Activated naive CD4-positive, alpha-beta T cell treated with Interleukin-2 at 50 U/mL for 16 hours (primary cell): ENCODE measurements at regions not wholly inside any gene's neighbourhood (a gene's known extent, or its start where the extent isn't known, plus 50 kb on each side); places are given as distances from the start of the nearest gene placed in this dataset.
"Not testable (repeated sequence)": the region's sequence is repeated elsewhere in the genome, so short reads cannot be mapped to it uniquely, and the experiment has no call there.

Experiments
- DNase-seq: peaks from one replicate; pipeline ENCODE4 v3.0.0-alpha.2; 2020

DNA sequence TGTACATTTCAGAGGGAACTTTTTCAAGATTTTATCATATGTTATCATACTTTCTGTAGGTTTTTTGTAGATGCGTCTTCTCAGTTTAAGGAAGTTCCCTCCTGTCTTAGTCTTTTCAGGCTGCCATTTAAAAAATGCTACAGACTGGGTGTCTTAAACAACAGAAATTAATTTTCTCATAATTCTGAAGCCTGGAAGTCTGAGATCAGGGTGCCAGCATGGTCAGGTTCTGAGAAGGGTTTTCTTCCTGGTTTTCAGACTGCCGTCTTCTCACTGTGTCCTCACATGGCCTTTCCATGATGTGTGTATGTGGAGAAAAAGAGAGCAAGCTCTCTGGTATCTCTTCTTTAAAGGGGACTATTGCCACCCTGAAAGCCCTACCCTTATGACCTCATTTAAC lies 189.9 kb upstream of the SOX2 start:
- DNase-seq: no peak

DNA sequence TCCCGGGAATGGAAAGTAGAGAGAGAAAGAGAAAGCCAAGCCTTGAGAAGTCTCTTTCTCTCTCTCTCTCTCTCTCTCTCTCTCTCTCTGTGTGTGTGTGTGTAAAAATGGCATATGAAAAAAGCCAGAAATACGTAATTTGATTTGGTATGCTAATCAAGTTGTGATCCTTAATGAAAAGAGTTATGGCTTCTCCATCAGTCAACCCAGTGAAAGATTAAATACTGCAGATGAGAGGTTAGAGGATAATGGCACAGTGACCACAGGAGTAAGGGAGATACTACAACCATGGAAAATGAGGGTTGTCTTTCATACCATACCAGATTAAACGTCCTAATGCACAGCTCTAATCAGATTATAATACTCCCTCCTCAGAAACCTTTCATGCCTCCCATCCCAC lies 193.5 kb upstream of the SOX2 start:
- DNase-seq: no peak

DNA sequence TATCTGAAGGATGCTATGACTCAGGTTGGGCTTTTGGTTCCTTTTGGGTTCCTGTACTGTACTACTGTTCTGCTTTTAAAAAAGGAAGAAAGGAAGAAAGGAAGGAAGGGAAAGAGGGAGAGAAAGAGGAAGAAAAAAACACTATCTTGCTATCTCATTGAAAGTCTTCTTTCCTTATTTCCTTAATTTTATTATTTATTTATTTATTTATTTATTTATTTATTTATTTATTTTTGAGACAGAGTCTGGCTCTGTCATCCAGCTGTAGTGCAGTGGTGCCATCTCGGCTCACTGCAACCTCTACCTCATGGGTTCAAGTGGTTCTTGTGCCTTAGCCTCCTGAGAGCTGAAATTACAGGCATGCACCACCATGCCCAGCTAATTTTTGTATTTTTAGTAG lies 198.9 kb upstream of the SOX2 start:
- DNase-seq: no peak

DNA sequence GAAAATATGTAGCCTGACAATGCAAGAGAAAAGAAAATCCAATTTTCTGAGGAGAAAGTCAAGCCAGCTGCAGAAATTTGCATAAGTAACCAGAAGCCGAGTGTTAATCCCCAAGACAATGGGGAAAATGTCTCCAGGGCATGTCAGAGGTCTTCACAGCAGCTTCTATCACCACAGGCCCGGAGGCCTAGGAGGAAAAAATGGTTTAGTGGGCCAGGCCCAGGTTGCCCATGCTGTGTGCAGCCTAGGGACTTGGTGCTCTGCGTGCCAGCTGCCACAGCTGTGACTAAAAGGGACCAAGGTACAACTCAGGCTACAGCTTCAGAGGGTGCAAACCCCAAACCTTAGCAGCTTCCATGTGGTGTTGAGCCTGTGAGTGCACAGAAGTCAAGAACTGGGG lies 201.2 kb upstream of the SOX2 start:
- DNase-seq: no peak

DNA sequence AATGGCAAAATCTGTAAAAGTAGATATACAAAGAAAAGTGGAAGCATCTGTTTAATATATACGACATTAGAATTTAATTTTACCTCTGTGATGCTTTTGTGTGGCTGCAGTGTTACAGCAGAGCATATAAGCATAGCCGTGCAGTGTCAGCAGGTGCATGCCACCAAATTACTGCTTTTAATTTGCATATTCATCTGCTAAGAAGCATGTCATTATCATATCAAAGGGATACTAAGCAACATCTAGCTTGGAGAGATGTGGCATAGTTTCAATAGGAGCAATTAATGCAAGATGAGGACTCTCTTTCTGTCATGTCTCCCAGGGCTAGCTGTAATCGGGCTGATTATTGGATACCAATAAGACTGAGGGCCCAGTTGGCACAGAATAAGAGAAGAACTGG lies 214.4 kb upstream of the SOX2 start:
- no peak for DNase-seq

DNA sequence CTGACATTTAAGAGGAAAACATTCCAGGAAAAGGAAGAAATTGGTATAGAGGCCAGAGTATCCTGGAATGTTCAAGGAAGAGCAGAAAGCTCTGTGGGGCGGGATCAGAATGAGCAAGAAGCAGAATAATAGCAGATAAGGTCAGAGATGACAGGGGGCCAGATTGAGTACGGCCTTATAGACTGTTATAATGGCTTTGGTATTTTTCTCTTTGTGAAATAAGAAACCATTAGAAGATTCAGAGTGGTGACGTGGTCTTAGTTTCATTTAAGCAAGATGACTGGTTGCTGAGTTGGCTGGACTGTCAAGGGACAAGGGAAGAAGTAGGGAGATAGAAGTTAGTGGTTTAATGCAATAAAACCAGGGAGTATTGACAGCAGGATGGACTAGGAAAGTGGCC lies 218.3 kb upstream of the SOX2 start:
- no peak for DNase-seq

DNA sequence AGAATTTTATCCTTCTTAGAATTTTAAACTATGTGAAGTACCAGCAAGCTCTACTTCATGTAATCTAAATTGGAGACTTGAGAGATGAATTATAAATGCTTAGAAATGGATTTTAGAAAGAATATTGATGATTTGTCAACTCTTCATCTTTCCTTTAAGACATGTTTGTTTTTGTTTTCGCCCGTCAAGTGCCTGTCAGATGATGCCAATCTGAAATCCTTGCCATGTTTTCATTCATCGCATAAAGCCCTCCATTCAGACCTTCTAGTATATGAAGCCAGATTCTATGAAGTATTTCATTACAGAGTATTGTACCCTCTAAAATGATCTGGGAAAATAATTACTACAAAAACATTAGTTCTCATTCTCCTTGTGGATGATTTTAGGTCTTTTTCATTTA lies 223.2 kb upstream of the SOX2 start:
- no peak for DNase-seq

DNA sequence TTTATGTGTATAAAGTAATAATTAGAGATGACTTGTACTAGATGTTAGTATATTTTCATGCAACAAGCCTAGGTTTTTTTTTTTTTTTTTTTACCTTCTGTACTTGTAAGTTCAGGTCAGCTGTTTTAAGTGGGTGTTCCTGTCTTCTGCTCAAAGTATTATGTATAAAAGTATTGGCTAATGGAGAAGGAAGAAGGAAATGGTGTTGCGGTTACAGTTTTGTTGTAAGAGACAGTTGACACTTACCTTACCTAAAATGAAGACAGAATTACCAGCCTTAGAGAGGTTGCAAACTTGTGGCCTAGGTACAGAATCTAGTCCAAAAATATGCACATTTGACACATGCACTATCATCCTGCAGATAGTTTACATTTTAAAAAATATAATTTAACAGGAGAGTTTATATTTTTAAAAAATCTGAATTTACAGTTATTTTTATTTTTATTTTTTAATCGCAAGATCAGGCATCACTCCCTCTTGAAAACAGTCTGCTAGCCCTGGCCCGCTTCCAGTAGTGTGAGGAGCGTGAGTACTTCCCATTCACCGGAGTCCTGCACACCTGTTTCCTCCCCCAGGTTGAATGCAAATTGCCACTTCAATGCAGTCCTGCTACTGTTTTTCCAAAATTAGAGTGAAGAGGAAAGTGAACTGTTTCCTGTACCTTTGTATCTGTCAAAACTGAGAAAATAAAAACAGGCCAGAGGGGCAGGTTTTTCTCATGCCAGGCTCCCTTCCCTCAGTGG lies 224.3 kb upstream of the SOX2 start:
- no peak for DNase-seq

DNA sequence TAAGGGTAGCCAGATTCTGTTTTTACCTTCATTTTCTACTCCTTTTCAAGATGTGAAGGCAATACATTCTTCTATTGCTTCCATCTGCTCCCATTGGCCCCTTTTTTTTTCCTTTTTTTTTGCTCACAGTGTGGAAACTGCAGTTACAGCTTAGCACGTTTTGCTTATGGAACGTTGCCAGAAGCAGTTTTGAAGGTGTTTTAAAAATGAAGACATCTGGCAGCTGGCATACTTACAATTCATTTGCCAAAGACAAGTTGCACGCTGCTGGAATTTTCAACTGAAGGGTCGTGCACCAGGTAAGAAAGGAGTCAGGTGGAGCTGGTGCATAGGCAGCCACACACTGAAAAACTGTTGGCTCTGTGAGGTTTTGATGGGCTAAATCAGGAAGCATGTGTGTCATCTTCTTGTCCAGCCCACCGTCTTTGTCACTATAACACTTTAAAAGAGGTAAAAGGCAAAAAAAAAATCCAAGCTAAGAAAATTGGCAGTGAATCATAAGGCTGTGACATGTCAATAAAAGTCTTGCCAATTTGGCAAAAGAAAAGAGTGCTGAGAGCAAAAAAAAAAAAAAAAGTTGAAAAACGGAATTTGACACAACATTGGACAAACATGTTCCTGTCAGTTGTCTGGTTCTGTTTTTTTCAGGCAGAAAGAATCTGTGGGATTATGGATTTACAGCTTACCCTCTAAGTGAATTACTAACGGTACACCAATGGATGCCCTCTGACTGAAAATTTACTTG lies 225.4 kb upstream of the SOX2 start:
- DNase-seq: no peak

DNA sequence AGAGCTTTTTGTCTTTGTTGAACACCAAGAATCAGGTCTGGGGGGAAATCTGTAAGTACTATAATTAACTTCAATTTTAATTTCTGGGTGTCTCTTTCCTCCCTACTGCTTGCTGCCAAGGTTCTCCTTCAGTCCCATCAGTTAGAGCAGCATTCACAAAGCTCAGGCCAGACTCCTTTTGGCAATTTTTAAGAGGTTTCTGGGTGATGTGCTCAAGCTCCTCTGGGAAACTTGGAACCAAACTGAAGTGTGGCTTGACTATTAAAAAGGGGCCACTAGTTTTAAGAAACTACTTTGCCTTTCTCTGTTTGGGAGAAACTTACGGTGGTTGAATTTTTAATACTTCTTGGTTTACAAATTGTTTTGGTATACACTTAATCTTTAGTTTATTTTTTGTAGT lies 227.7 kb upstream of the SOX2 start:
- DNase-seq: no peak

DNA sequence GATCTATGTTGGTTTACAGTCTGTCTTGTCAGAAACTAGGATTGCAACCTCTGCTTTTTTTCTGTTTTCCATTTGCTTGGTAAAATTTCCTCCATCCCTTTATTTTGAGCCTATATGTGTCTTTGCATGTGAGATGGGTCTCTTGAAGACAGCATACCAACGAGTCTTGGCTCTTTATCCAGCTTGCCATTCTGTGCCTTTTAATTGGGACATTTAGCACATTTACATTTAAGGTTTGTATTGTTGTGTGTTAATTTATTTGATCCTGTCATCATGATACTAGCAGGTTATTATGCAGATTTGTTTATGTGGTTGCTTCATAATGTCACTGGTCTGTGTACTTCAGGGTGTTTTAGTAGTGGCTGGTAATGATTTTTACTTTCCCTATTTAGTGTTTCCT lies 236.6 kb upstream of the SOX2 start:
- not testable (repeated sequence) for DNase-seq

DNA sequence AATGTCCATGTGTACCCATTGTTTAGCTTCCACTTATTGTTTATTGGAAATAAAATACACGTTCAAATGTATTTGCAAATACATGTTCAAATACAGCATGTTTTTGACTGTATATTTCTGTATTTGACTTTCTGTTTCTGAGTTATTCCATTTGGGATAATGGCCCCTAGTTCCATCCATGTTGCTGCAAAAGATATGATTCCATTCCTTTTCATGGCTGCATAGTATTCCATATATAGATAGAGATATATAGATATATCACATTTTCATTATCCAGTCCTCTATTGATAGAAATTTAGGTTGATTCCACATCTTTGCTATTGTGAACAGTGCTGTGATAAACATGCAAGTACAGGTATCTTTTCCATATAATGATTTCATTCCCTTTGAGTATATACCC lies 241.4 kb upstream of the SOX2 start:
- no peak for DNase-seq

DNA sequence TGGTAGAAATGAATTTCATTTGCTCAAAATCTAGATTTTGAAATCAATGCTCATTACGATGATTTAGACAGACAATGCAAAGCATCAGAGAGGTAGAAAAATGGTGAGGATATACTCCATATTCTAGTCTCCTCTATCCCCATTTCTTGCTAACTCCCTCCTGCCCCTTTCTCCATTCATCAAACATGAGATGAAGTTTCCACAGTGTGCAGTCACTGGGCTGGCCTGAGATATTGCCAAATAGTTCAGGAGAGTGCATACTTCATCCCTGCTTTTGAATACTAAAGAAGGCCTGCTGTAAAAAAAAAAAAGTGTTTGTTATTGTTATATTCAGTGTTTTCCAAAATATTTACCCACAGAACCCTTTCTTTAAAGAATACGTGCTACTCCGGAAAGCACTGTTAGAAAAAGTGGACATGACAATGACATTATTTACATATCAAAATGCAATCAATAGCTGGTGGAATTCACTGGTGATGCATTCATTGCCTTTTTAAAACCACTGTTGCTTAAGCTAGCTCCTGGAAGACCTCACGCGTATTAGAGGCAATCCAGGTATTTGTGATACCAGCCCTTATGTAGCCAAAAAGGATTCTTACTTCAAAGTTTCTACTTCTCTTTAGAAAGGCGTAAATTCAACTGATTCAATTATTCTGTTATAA lies 247.6 kb upstream of the SOX2 start:
- no peak for DNase-seq

DNA sequence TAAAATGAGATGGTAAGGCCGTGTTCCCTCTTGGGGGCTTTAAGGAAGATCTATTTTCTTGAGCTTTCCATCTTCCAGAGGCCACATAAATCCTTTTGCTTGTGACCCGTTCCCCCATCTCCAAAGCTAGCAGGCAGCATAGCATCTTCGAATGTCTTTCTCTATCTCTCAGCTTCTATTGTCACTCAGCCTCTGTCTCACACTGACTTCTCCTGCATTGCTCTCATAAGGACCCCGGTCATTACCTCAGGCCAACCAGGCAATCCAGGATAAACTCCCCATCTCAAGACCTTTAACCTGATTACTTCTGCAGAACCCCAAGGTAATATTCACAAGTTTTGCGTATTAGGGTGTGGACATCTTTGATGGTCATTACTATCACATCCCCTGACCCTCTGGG lies 250.3 kb upstream of the SOX2 start:
- DNase-seq: no peak

DNA sequence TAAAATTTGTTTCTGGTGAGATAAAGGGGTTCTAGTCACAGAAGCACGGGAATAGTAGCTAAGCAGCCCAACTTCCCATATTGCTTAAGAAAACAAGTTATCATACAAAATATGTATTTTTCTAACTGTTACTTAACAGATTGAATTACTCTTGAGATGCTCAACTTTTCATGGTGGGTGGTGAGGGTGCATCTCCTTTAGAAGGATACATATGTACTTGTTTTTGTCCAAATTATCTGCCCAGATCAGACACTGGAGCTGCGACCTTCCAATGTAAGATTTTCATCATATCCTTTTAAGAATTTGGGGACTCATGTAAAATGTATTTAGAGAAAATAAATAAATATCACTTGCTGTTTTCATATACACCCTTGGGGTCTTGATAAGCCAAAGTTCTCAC lies 252.2 kb upstream of the SOX2 start:
- no peak for DNase-seq

DNA sequence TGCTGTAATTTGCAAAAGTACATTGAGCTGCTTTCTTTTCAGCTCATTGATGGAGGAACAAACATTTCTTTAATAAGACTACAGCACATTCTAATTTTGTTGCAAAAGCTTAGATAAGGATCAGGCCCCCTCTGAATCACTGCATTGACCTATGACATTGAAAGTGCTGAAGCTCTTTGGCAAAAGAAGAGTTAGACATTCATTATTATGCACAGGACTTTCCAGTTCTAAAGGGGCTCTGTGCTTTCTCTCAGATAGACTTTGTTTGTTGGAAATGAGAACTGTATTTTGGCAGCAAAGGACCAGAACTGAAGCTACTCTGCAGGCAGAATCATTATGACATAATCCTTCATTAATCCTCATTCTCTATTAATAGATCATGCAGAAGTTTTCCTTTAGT lies 252.9 kb upstream of the SOX2 start:
- no peak for DNase-seq

DNA sequence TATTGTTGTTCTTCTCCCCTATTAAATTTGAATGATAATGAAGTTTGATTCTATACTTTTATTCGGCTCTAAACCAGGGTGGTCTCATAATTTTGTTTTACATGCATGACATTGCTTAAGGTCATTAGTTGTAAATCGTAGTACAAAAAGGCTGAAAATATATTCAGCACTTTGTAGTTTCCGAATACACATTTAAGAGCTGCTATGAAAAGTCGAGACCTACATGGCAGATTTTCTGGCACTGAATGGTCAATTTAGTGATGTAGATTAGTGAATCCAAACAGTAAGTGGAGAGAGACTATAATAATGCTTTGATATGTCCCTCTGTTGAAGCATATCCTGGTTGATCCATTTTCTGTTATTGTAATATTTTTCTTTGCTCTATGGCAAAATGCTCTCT lies 254.0 kb upstream of the SOX2 start:
- no peak for DNase-seq

DNA sequence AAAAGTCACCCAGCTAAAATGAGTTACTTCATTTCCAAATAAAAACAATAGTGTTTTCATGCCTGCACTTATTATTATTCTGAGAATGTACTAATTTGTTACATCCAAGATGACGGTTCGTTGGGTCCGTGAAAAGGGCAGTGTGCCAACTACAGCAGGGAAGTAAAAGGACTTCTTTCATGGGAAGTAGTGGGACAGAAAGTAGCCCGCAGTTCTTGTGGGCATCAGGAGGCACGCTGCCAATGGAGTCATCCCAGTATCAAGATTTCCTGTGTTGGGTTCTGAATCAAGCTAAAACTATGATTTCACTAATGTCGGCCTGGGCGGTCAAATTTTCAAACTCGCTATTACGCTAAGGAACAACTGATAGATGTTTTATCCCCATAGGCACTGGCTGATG lies 254.5 kb upstream of the SOX2 start:
- no peak for DNase-seq

DNA sequence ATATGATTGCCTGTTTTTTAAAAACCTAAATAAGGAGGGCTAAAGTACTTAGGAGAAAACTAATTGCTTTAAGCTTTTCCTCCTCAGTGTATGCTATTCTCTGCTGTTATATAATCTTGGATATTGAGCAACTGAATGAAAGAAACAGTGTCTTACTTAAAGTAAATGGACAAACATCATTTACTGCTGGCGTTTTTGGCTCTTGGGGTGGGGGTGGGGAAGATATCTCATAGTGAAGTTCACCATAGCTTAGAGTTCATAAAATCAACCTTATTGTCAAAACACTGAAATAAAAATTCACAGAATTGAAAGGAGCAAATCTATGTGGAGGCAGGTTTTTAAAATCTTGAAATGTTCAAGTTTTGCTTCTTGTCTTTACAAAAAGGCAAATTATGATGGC lies 256.4 kb upstream of the SOX2 start:
- no peak for DNase-seq

DNA sequence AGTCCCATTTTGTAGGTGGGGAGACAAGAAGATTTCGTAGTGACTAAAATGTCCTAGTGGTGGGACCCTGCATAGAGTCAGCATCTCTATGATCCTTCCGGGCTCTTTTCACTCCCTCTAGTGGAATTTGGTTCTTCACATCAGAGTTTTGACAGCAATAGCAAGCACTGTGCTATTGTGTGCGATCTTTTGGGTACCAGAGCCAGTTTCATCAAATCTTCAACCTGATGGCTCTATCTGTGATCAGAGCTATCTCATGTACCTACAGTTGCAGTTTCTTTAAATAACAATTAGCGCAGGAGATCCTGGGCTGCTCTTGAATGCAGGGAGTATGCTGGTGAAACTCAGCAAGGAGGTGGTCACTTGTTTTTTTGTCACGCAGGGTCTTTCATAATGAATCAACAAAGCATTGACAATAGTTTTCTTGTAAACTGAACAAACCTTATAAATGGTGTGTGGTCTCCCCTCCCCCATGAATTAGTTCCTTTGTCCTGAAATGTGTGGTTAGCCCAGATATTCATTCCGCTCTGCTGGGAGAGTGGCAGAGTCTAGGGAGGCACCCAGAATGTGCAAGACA lies 257.2 kb upstream of the SOX2 start:
- DNase-seq: no peak

DNA sequence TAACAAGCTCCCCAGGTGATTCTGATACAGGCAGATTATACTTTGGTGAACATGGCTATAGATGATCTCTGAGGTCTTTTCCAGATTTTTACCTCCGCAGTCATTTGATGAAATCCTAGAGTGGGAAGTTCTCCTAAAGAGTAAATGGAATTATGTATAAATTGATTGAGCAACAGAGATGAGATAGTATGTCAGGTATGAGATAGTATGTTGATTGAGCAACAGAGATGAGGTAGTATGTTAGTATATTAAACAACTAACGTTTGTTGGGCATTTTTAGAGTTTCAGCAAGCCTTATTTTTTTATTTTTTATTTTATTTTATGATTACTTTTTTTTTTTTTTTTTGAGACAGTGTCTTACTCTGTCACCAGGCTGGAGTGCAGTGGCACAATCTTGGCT lies 265.0 kb upstream of the SOX2 start:
- no peak for DNase-seq

DNA sequence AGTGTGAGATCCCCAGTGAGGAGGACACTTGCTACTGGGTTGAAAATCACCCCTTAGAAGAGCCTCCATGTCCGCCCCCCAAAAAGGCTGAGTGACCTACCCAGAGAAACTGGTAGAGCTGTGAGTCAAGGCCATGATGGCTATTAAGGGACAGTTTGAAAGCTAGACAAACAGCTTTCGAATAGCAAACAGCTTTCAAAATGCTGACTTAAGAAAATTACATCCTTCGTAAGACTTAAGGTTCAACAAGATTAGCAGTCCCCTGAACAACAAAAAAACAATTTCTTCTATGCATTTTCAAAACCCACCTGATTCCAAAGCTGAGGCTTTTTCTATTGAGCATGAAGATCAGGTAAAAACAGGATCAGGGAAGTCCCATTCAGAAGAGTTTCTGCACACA lies 269.7 kb upstream of the SOX2 start:
- no peak for DNase-seq

DNA sequence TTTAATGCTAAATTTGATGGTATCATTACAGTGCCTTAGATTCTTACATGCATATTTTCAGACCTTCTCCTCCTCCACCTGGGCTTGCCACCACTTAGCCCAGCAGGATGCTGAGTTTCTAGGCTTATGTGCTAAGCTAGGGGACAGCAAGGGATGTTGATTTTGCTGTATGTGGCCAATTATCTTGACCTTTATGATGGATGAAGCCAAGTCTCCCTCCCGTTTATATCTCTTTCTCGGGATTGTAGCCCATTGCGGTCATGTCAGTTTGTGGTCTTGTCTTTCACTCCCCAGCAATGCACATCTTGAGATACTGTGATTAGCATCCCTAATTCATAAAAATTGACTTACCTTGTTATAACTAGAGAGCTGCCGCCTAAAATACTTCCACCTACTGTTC lies 278.7 kb upstream of the SOX2 start:
- DNase-seq: no peak

DNA sequence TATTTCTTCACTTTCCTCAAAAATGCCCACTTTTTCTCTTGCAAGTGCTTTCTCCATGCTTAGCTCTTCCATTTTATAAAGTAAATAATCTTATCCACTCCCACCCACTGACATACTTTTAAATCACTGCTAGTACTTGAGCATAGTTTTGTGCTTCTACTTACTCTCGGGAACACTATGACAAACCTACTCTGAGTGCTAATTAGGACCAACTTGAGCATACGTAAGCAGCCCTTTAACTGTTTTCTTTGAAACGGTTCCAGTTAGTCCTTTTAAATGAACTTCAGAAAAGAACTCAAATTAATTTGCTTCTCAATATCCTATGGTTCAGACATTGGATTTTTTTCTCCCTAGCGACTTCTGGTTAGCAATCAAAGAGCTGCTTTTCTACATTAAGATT lies 280.0 kb upstream of the SOX2 start:
- no peak for DNase-seq
